Hepatocyte (in vitro differentiated cells): ENCODE measurements at regions not wholly inside any gene's neighbourhood (a gene's known extent, or its start where the extent isn't known, plus 50 kb on each side); places are given as distances from the start of the nearest gene placed in this dataset.
"Not testable (repeated sequence)": the region's sequence is repeated elsewhere in the genome, so short reads cannot be mapped to it uniquely, and the experiment has no call there.

ENCODE experiments used
- EZH2 ChIP-seq: fragments of 200-600 bp; sonication (generic); IDR thresholded peaks from 2 replicates; pipeline ENCODE4 v1.6.1; 2016; ENCODE audit warnings: antibody characterized with exemption, mild to moderate bottlenecking, borderline replicate concordance
- TF ChIP-seq, protein P1 (sequence below): fragments of 200-600 bp; sonication (generic); IDR thresholded peaks from 2 replicates; pipeline ENCODE4 v1.5.1; 2016; ENCODE audit warnings: antibody characterized with exemption, mild to moderate bottlenecking; ENCODE audit not compliant: poor library complexity

DNA sequence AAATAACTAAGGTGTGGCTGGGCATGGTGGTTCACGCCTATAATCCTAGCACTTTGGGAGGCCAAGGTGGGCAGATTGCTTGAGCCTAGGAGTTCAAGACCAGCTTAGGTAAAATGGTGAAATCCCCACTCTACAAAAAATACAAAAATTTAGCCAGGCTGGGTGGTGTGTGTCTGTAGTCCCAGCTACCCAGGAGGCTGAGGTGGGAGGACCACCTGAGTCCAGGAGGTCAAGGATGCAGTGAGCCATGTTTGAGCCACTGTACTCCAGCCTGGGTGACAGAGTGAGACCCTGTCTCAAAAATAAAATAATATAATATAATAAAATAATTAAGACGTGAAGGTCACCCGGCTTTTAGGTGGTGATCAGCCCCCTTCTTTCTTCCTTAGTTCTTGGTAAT, 58.0 kb upstream of the SUB1 start:
- TF ChIP-seq, protein P1, sequence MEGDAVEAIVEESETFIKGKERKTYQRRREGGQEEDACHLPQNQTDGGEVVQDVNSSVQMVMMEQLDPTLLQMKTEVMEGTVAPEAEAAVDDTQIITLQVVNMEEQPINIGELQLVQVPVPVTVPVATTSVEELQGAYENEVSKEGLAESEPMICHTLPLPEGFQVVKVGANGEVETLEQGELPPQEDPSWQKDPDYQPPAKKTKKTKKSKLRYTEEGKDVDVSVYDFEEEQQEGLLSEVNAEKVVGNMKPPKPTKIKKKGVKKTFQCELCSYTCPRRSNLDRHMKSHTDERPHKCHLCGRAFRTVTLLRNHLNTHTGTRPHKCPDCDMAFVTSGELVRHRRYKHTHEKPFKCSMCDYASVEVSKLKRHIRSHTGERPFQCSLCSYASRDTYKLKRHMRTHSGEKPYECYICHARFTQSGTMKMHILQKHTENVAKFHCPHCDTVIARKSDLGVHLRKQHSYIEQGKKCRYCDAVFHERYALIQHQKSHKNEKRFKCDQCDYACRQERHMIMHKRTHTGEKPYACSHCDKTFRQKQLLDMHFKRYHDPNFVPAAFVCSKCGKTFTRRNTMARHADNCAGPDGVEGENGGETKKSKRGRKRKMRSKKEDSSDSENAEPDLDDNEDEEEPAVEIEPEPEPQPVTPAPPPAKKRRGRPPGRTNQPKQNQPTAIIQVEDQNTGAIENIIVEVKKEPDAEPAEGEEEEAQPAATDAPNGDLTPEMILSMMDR, result not testable (repeated sequence)
- TF ChIP-seq EZH2, result not testable (repeated sequence)
